ENCODE measurements at regions not wholly inside any gene's neighbourhood (a gene's known extent, or its start where the extent isn't known, plus 50 kb on each side); places are given as distances from the start of the nearest gene placed in this dataset.

- Histone ChIP-seq H3K4me3 (no peak overlapping the region), H3K9me3 (no peaks in the 10 kb centered on the region), H3K27me3 (ENCODE audit: insufficient read depth in 3 of 3, low read length in 2 of 3) (peaks cover 0 to 3% (median 0%) of the 10 kb centered on the region in 3 donors), H3K36me3 (ENCODE audit: insufficient read depth in 1 of 2, low read depth in 1 of 2) (no peaks in the 10 kb centered on the region), H3K4me1 (no peaks in the 10 kb centered on the region), H3K27ac (no peak overlapping the region)
- ATAC-seq (no peak), DNase-seq (no peak)
- WGBS, 3 donors, result 88 to 97% (median 91%) methylated on average over 7 of the region's 7 CpGs
- intact Hi-C loops (cut with DNase I), result no loop called here
- no peak for TF ChIP-seq CTCF (IDR thresholded peaks at IDR 0.05)
Observed at GRCh38 chrX:107573016-107573415, 55.3 kb upstream of the PRPS1 start.

- 65 to 84% (median 81%) methylated on average over 3 of the region's 3 CpGs for WGBS, 3 donors
- peaks cover 0 to 3% (median 0%) of the 10 kb centered on the region in 3 donors for H3K27me3 ChIP-seq (ENCODE audit: insufficient read depth in 3 of 3, low read length in 2 of 3)
- ATAC-seq (no peak), DNase-seq (no peak)
- no peak overlapping the region for H3K27ac ChIP-seq
- TF ChIP-seq CTCF (IDR thresholded peaks at IDR 0.05), result no peak
- intact Hi-C loops (cut with DNase I), result no loop called here
- no peak overlapping the region for H3K4me3 ChIP-seq
- no peaks in the 10 kb centered on the region for H3K36me3 ChIP-seq (ENCODE audit: insufficient read depth in 1 of 2, low read depth in 1 of 2)
- no peaks in the 10 kb centered on the region for H3K9me3 ChIP-seq
- no peaks in the 10 kb centered on the region for H3K4me1 ChIP-seq
Observed at GRCh38 chrX:107574054-107574683, 54.1 kb upstream of the PRPS1 start.

GRCh38 chrX:107574711-107575110, 53.6 kb upstream of the PRPS1 start:
- H3K36me3 ChIP-seq (ENCODE audit: insufficient read depth in 1 of 2, low read depth in 1 of 2), result no peaks in the 10 kb centered on the region
- DNase-seq (no peak), ATAC-seq (no peak)
- H3K9me3 ChIP-seq, result no peaks in the 10 kb centered on the region
- no peak for TF ChIP-seq CTCF (IDR thresholded peaks at IDR 0.05)
- H3K4me3 ChIP-seq, result no peak overlapping the region
- no peaks in the 10 kb centered on the region for H3K4me1 ChIP-seq
- no peak overlapping the region for H3K27ac ChIP-seq
- intact Hi-C loops (cut with DNase I), result no loop called here
- peaks cover 0 to 3% (median 0%) of the 10 kb centered on the region in 3 donors for H3K27me3 ChIP-seq (ENCODE audit: insufficient read depth in 3 of 3, low read length in 2 of 3)

- H3K9me3 ChIP-seq, result no peaks in the 10 kb centered on the region
- peaks cover 0 to 3% (median 0%) of the 10 kb centered on the region in 3 donors for H3K27me3 ChIP-seq (ENCODE audit: insufficient read depth in 3 of 3, low read length in 2 of 3)
- H3K27ac ChIP-seq, result no peak overlapping the region
- H3K4me3 ChIP-seq, result no peak overlapping the region
- H3K4me1 ChIP-seq, result no peaks in the 10 kb centered on the region
- TF ChIP-seq CTCF (IDR thresholded peaks at IDR 0.05), result no peak
- intact Hi-C loops (cut with DNase I), result no loop called here
- DNase-seq, result no peak
- H3K36me3 ChIP-seq (ENCODE audit: insufficient read depth in 1 of 2, low read depth in 1 of 2), result no peaks in the 10 kb centered on the region
- no peak for ATAC-seq
- WGBS, 3 donors, result 56 to 72% (median 69%) methylated on average over 3 of the region's 3 CpGs
Observed at GRCh38 chrX:107576392-107576791, 51.9 kb upstream of the PRPS1 start.

- intact Hi-C loops (cut with DNase I), result no loop called here
Observed at GRCh38 chrX:107576841-107577240, 51.5 kb upstream of the PRPS1 start.

More at GRCh38 chrX:107576841-107577240, 51.5 kb upstream of the PRPS1 start:
- ATAC-seq, result no peak
- 79 to 100% (median 96%) methylated on average over 1 of the region's 1 CpG for WGBS, 3 donors
- Histone ChIP-seq H3K9me3 (no peaks in the 10 kb centered on the region), H3K4me3 (no peak overlapping the region), H3K4me1 (no peaks in the 10 kb centered on the region), H3K36me3 (ENCODE audit: insufficient read depth in 1 of 2, low read depth in 1 of 2) (no peaks in the 10 kb centered on the region), H3K27ac (no peak overlapping the region), H3K27me3 (ENCODE audit: insufficient read depth in 3 of 3, low read length in 2 of 3) (peaks cover 0 to 3% (median 0%) of the 10 kb centered on the region in 3 donors)
- no peak for DNase-seq
- no peak for TF ChIP-seq CTCF (IDR thresholded peaks at IDR 0.05)

All from psoas muscle (tissue), 7 donors.